ENCODE measurements at regions not wholly inside any gene's neighbourhood (a gene's known extent, or its start where the extent isn't known, plus 50 kb on each side); places are given as distances from the start of the nearest gene placed in this dataset.
"Not testable (repeated sequence)": the region's sequence is repeated elsewhere in the genome, so short reads cannot be mapped to it uniquely, and the experiment has no call there.

DNA sequence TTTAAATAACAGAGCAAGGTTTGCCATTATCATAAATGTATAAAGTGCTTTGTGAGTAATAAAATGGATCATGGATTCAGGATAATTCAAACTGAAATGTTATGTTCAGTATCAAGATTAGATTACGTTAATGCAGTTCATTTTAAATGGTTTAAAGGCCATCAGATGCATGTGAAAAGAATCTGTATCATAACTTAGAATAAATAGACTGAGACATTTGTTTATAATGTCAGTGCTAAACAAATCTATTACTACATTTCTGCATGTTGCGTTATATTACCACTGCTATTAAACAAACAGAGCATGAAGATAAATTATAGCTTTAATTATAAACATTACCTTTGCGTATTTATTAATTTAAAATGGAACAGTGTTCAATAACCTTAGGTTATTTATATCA is 160.2 kb downstream of the TOX3 start:
- DNase-seq (ENCODE audit: low read depth in 2 of 3, low spot score in 1 of 3): no peak

DNA sequence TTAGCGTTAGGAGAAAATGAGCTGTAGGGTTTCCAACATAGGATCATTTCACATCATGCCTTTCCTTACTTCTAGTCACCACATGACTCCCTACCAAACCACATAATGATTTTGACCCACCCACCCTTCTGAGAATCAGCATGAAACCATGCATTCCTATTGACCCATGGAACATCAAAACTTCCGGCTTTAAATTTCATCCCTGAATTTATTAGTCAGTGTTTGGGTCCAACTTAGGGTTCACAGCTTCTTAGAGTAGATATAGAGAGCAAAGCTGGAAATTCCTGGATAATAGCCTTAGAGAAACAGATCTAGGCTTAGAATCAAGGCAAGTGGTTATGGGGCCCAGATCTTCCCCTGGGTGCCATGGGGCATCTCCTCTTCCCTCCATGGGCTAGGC is 162.6 kb downstream of the TOX3 start:
- no peak for DNase-seq (ENCODE audit: low read depth in 2 of 3, low spot score in 1 of 3)

DNA sequence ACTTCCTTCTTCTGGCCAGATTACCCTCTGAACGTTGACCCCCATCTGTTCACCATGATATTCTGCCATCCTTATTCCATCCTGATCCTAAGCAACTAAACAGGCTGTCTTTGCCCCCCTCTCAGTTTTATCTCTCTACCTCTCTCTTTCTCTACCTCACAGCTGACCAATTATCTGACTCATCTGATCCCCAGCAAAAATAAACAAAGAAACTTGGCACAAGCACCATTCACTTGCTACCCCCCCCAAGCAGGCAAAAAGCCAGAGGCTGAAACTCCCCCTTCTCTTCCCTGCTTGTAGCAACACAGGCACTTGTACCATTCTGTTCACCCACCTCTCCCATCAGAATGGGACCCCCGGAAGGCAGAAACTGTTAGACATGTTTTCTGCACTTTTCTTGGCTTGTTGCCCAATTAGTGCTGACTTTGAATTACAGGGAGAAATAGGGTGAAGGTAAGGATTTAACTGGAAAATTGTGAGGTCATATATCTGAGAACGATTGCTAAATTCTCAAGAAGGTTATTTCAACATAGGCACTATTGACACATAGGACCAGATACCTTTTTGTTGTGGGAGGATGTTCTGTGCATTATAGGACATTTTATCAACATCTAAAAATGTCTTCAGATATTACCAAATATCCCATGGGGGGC is 163.2 kb downstream of the TOX3 start:
- no peak for DNase-seq (ENCODE audit: low read depth in 2 of 3, low spot score in 1 of 3)

DNA sequence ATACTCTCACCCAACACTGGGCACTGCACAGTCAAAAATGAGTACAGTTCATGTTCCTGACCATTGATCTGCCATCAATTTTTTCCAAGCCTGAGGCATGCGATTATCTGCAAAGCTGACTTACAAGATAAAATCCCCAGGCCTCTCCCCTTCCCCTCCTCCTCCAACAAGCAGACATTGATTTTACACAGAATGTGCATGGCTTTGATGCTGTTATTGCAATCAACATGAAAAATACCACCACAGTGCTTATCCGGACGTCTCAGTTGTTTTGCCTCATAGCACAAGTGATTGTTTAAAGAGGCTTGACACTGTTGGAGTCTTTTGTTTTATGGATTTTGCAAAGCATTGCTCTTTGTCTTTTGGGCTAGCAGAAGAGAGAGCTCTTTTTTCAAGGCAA is 163.8 kb downstream of the TOX3 start:
- DNase-seq (ENCODE audit: low read depth in 2 of 3, low spot score in 1 of 3): no peak

DNA sequence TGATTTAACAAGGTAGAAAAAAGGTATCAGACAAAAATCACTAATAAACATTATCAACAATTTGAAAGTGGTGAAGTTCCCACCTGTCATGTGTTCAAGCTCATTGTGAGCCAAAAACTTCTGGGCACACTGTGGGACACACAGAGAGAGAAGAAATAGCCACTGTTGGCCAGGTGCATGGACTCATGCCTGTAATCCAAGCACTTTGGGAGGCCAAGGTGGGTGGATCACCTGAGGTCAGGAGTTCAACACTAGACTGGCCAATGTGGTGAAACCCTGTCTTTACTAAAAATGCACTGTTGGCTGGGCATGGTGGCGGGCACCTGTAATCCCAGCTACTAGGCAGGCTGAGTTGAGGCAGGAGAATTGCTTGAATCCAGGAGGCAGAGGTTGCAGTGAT is 167.4 kb downstream of the TOX3 start:
- DNase-seq (ENCODE audit: low read depth in 2 of 3, low spot score in 1 of 3): no peak

DNA sequence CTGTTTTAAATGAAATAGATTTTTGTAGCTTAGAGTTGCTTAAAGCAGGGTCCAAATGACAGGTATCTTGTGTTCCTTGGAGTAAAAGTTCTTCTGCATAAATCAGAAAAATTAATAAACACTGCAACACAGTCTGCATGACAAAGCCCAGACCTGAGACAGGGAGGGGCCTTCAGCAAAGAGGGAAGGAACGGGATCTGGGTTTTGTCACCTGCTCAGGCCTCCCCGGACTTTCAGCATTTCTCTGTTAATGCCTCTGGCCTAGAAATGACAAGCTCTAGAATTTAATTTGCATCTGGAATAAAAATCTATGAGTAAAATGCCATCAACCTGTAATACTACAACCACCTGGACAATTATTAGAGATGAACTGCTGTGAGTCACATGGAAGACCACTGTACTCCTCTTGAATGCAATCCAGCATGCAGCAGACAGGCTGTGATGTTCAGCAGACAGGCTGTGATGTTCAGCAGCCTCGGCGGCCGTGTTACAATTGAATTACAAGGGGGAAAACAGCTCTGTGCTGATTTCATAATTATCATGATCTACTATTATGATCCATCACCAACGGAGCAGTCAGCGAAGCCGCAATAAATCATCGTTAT is 170.2 kb downstream of the TOX3 start:
- DNase-seq (ENCODE audit: low read depth in 2 of 3, low spot score in 1 of 3): no peak

DNA sequence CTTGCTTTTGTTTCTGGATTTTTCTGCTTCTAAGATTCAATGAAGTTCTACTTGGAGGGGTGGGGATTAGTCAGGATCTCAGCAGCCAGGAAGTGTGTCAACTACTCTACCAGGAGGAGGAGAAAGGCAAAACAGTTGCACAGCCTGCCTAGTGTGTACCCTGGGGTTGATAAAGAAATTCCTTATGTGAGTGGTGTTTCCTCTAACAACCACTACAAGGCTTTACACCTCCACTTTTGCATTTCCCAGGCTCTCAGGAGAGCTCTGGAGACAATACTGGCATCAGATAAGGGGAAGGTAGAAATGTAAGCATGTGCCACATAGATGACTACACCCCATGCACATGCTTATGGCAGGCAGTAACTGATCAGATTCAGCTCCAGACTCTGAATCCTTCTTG is 174.6 kb downstream of the TOX3 start:
- DNase-seq (ENCODE audit: low read depth in 2 of 3, low spot score in 1 of 3): no peak

DNA sequence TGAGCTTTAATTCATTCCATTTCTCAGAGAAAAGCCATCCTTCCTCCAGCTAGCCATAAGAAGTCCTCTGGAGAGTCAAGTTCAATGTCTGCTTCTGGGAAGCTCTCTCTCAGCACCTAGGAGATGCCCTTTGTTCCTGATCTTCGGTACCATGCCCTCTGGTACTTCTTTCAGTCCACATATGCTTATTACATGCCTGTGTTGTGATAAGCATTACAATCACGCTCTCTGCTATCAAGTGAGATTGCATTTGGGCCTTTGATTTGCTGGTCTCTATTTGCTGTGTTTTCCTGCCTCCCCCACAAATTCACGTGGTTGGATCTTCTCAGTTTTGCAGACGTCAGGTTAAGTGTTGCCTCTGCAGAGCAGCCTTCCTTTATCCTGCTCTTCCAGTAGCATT is 178.1 kb downstream of the TOX3 start:
- DNase-seq (ENCODE audit: low read depth in 2 of 3, low spot score in 1 of 3): no peak

DNA sequence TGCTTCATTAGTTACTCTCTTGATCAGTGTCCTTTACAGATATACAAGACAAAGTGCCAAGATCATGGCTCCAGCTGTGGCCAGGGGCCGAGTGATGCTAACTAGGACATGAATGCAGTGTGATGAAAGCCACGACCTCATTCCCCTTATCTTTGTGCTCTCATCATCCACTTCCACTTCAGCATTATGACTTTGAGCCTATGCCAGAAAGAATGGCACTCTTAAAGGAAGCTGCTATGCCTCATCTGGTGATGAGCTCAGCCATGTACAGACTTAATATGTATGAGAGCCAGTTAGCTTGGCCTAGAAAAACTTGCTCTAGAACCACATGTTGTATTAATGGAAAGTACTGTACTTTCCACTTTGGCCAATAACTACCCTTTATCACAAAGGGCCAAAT is 179.1 kb downstream of the TOX3 start:
- no peak for DNase-seq (ENCODE audit: low read depth in 2 of 3, low spot score in 1 of 3)

DNA sequence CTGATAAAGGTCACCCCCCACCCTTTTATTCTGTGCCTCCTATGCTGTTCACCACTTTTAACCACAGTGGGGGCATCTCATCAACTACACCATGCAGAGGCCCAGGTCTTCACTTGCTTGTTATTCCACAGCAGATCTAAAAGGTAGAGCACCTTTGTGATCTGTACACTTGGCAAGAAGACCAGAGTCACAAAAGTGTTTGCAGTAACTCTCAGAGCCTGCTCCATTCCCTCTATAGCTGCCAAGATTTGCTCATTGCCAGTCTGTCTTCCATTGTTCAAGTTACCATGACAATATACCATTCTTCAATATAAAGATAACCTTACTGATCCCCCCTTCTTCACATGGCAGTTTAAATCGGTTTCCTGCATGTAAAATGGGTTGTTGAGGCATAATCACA is 180.0 kb downstream of the TOX3 start:
- DNase-seq (ENCODE audit: low read depth in 2 of 3, low spot score in 1 of 3): no peak

DNA sequence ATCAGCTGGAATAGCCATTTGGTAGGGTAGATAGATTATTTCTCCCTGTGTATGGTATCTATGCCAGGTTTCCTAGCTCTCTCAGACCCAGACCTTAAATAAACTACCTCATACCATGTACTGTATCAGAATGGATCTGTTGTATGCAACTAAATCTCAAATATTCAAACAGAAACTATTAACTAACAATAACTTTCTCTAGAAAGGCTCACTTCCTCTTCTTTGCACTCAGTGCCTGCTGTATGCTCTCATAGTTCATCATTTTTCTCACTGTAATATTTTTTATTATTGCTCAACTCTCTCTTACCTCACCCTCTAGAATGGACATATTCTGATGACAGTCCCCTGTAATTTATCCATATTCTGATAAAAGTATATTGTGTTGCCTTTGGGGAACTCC is 182.4 kb downstream of the TOX3 start:
- DNase-seq (ENCODE audit: low read depth in 2 of 3, low spot score in 1 of 3): no peak

DNA sequence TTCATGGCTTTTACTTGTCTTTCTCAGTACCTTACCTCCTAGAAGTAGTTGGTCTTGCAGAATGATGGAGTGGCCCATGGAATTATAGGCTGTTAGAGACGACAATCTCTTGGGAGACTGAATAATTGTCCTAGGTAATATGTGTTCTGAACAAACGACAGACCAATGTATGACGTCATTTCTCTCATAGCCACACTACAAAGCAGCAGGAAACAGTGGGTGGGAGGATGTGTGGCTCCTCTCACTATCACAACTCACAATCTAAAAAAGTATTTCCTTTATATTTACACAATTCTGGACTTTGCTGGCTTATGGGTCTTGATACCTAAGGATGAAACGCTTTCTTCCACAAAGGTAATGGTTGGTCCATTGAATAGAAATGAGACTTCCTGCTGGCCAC is 183.9 kb downstream of the TOX3 start:
- no peak for DNase-seq (ENCODE audit: low read depth in 2 of 3, low spot score in 1 of 3)

DNA sequence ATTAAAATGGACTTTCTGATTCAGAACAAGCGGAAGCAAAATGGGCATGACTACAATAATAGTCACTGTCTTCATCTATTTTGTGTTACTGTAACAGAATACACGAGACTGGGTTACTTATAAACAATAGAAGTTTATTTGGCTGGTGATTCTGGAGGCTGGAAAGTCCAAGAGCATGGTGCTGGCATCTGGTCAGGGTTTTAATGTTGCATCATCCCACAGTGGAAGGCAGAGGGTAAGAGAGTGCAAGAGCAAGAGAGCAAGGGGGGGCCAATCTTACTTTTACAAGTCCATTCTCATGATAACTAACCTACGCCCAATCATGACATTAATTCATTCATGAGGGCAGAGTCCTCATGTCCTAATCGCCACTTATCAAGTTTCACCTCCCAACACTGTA is 189.2 kb downstream of the TOX3 start:
- no peak for DNase-seq (ENCODE audit: low read depth in 2 of 3, low spot score in 1 of 3)

DNA sequence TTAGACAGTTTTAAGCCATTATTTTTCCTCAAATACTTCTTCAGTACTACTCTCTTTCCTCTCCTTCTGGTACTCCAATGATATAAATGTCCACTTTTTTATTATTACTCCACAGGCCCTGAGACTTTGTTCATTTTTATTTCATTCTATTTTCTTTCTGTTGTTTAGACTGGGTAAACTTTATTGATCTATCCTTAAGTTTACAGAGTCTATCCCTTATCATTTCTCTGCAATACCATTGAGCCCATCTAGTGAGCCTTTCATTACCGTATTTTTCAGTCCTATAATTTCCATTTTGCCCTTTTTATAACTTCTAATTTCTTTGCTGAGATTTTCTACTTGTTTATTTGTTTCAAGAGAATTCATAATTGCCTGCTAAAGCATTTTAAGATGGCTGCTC is 193.7 kb downstream of the TOX3 start:
- DNase-seq (ENCODE audit: low read depth in 2 of 3, low spot score in 1 of 3): no peak

DNA sequence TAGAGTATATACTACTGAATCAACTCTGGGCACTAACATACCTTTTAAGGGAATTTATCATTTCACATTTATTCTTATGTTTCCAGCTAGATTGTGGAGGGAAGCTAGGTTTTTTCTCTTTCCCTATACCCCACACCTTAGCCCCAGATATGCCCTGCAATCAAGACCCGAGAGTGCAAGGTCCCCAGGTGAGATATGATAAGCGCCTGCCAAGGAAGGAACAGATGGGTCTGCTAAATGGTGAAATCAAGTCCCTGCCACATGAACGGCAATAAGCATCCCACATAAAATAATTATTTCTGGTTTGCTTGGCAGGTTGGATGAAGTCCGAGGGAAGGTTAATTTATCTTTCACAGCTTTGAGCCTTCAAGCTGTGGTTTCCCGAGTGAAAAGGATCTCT is 195.5 kb downstream of the TOX3 start:
- no peak for DNase-seq (ENCODE audit: low read depth in 2 of 3, low spot score in 1 of 3)

DNA sequence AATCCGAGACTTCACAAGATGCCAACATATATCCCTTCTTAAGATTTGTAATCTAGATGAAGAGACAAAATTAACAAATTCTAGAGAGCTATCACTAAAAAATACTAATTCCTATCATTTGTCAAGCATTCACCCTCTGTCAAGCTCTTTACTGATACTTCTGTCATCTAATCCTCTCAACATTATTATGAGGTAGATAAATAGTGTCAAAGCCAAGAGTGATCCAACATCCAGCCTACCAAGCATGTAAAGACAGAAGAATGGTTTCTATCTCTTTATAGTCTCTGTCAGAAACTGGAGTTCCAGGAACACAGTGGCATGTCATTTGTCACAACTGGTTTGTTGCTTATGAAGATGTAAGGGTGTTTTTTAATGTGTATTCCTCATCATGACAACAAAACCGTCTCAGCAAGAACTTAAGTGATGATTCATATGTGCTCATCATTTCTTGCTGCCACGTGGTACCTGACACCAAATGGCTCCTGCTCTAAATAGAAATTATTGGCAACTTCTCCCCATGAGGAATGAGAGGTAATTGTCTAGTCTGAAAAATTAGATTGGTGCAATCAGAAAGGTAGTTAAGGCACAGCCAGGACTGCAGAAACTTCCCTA is 196.8 kb downstream of the TOX3 start:
- no peak for DNase-seq (ENCODE audit: low read depth in 2 of 3, low spot score in 1 of 3)

DNA sequence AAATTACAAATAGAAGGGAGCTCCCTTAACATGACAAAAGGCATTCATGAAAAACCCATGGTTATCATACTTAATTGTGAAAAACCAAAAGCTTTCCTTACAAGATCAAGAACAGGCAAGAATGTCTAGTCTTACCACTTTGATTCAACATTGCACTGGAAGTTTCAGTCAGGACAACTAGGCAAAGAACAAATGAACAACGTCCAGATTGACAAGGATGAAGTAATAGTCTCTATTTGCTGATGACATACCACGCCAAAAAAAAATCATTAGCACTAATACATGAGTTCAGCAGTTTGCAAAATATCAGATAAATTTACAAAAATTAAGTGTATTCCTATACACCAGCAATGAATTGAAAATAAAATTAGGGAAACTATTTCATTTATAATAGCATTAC is 200.2 kb downstream of the TOX3 start:
- no peak for DNase-seq (ENCODE audit: low read depth in 2 of 3, low spot score in 1 of 3)

DNA sequence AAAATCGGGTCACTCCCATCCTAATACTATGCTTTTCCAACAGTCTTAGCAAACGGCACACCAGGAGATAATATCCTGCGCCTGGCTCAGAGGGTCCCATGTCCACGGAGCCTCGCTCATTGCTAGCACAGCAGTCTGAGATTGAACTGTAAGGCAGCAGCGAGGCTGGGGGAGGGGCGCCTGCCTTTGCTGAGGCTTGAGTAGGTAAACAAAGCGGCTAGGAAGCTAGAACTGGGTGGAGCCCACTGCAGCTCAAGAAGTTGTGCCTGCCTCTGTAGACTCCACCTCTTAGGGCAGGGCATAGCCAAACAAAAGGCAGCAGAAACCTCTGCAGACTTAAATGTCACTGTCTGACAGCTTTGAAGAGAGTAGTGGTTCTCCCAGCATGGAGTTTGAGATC is 213.3 kb downstream of the TOX3 start:
- not testable (repeated sequence) for DNase-seq (ENCODE audit: low read depth in 2 of 3, low spot score in 1 of 3)

DNA sequence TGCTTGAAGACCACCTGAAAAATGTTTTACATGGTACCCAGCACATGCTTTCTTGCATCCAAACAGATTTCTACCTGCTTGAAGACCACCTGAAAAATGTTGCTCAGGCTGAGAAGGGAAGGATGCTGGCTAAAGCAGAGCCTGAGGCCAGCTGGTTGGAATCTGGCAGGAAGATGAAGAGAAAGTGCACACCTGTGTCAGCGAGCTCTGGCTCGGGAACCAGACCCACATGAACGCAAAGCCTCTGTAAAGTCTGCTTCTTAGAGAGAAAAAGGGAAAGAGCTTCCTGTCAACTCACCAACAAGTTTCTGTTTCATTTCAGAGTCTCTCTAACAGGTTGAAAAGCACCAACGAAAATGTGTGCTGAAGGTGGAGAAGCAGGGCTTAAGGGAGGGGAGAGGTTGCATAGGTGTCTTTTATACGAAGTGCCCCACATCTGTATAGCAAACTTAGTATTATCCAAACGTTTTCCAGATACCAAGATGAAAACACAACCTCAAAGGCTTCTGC is 226.0 kb downstream of the TOX3 start:
- no peak for DNase-seq (ENCODE audit: low read depth in 2 of 3, low spot score in 1 of 3)

DNA sequence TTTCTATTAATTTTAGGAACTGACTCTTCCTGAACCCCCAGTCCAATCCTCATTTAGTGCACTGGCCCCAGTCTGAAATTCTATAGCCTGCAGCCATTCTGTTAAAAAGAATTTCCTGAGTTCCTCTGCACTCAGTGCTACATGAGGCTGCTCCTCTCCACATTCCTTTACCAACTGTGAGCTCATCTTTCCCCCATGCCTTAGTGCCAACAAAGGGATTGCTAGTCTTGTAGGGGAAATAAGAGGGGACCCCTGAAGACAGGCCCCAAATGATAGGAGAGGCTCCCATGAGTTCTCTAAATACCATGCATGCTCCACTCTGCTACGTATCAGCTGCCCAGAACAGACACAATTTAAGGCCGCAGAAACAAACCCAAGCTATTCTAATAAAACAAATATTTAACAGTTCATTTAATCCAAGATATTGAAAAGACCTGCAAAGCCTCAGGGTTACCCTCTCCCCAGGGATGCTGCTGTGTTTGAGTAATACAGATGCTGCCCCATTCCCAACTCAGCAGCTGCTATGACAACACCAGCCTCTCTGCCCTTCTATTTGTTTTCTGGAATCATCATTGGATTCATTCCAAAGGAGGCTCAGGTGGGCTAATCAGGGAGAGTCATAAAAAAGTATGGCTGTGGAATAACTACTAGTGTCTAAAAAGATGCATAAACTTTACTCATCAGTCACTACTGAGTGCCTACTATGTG is 228.5 kb downstream of the TOX3 start:
- DNase-seq (ENCODE audit: low read depth in 2 of 3, low spot score in 1 of 3): no peak

DNA sequence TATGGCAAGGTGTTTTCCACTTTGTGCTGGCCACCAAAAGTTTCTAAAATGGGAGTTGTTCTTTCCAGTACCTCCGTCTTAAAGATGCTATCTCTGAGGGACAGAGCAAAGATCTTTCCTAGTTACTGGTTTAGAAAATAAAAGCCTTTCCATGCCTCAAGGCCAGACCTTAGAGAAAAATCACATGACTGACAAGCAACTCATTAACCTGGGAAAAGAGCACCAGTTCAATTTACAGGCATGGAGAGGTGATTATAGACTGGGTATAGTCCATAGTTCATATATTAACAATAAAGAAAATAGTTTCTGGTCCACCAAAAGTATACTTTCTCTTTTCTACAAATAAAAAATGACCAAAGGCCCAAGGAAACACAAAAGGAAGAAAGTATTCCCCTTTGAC is 230.7 kb downstream of the TOX3 start:
- DNase-seq (ENCODE audit: low read depth in 2 of 3, low spot score in 1 of 3): no peak

DNA sequence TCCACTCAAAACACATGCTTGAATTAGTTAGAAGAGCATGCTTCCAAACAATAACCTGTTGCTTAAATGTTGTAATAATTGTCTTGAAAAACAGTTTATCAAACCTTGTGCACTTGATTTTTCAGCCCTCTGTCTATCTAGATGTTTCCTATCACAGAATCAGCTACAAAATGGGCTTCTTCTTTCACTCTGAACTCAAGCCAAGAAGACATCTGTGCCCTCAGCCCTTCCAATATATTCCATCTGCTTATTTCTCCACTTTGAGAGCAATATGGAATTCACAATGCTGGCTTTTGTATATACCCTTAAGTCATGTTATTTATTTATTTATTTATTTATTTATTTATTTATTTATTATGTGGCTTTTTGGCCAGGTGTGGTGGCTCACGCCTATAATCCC is 234.2 kb downstream of the TOX3 start:
- DNase-seq (ENCODE audit: low read depth in 2 of 3, low spot score in 1 of 3): no peak
